ENCODE measurements at regions not wholly inside any gene's neighbourhood (a gene's known extent, or its start where the extent isn't known, plus 50 kb on each side); places are given as distances from the start of the nearest gene placed in this dataset.

DNA sequence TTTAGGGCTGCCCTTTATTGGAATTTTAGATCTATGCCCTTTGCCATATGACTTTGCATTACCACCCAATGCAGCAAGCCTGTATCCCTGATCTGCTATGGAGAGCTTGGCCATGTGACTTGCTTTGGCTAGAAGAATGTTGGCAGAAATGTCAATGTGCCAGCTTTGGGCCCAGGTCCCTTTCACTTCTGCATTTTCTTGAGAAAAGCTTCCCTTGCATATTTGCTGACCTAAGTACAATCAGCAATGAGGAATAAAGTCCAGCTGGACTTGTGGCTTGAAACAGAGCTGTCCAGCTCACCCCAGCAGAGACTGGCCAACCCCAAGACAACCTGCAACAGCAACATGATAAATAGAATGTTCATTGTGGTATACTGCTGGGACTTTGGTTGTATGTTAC, 135.9 kb downstream of the PAH start:
- DNase-seq (ENCODE audit: low read depth) = no peak

DNA sequence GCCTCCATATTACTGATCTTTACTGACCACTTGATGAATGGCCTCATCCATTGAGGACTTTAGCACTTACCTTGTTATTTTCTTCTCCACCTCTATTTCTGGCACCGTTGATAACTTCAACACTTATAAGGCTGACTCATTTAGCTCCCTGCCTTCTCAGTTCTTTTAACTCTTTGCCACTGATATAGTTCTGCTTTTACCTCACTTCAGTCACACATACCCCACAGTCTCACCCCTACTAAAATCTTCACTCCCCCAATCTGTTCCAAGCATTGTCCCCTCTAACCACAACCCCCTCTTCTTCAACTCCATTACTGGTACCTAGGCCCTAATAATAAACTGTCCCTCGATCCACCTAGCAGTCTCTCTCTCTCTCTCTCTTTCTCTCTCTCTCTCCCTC, 141.0 kb downstream of the PAH start:
- DNase-seq (ENCODE audit: low read depth) = no peak

DNA sequence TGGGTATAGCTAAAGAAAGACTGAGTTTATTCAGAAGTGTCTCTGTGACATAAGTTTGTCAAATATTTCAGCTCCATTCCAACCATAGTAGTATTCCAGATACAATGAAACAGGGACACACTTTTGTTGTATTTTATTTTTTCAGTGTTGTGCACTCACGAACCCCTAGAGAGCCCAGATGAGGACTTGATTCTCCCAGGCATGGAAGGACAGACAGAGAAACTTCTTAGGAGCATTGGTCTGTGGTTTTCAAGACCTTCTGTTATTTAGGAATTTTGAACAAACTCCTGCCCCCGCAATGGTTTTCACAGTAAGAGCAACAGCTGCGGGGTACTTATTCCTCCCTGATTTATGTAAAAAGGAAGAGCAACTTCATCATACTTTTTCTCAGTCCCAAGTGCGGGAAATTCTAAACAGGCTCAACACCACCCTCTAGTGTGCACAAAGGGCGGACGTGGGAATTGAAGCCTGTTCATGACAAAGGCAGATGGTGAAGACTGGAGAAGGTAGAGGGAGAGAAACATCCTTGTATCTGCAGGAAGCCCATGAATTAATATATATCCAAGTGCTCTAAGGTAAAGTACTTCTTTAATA, 147.6 kb downstream of the PAH start:
- DNase-seq (ENCODE audit: low read depth) = peak; percentile 70

DNA sequence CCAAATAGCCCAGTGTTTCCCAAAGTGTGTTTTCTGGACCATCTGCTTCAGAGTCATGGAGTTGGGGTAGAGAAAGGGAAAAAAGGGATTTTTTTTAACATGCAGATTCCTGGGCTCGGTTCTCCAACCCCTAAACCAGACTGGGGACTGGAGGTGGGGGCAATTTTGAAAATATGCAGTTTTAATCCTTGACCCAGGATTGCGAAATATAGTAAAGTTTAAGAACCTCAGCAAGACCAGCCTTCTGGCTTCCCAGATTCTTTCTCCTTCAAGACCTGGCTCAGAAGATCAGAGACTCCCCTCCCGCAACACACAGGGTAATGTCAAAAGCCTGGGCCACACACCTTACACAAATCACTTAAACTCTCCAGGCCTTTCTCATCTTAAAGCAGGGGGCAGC, 150.1 kb downstream of the PAH start:
- no peak for DNase-seq (ENCODE audit: low read depth)

DNA sequence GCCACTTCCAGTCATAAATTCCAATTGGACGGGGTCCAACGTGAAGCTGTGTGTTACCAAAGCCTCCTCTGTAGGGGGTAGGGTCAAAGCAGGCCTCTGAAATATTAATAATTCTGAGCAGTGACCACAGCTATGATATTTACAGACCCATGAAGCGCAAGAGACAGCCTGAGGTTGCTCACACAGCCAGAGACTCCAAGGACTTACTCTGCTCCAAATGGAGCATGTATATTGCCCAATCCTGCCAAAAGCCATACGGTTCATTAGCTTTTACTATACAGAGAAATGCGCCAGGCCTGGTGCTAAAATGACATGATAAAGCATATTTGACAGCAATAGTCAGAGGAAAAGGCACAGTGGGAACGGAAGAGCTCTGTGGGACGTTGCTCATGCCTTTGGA, 151.3 kb downstream of the PAH start:
- no peak for DNase-seq (ENCODE audit: low read depth)

DNA sequence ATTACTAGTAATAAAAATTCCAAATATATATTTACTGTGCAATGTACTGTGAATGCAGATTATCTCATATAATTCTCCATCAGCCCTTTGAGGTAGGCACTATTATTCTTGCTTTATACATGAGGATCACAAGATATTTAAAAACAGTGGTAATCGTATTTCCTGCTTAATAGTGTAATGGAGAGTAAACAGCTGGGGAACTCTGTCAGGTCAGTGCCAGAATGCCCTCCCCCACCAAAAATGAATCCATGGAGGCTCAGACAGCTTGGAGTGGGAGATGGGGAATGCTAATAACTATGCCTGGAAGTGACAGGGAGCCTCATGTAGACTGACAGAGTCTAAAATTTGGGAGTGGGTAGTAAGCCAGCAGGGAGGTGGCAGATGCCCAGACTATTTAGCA, 153.6 kb downstream of the PAH start:
- no peak for DNase-seq (ENCODE audit: low read depth)

DNA sequence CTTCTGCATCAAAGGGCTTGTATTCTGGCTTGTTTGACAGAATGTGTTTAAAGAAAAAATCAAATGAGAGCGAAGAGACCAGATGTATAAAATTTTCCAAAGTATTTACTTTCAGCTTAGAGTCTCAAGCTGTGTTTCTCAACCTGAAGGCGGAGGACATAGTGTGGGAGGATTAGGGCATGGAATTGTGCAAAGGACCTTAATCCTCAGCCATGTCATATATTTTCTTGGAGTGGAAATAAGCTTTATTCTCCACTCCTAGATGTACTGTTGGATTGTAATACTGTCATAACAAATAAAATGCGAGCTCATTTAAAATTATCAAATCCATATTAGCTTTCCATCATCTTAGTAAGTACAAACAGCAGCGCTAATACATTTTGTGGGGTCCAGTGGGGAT, 154.0 kb downstream of the PAH start:
- DNase-seq (ENCODE audit: low read depth) = no peak

DNA sequence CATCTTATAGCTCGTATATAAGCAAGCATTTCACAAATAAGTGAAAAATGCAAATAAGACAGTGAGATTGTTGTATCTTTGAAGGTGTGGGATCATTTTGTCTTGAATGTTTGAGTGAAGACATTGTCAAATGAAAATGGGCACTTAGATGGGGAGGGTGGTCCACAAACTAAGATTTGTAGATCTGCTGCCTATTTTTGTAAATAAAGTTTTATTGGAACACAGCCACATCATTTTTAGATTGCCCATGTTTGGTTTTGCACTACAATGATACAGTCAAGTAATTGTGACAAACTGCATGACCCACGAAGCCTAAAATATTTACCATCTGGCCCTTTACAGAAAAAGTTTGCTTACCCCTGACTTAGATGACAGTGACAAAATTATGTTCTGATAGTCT, 156.7 kb downstream of the PAH start:
- no peak for DNase-seq (ENCODE audit: low read depth)

DNA sequence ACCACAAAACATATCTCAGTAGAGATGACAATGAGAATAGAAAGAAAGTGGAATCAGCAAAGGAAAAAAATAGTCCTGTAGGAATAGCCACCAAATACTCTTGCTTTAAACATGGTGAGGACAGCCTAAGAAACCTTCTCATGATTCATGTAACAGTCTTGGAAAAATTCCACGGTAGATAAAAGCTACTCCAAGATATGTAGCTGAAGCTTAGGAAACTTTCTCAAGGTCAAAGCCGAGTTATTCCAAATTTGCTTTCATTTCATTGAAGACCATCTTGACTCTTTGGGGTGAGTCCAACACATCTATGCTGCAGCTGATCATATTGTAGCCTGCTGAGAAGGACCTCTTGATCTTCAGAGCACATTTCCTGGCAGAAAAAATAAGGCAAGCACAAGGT, 157.6 kb downstream of the PAH start:
- no peak for DNase-seq (ENCODE audit: low read depth)

DNA sequence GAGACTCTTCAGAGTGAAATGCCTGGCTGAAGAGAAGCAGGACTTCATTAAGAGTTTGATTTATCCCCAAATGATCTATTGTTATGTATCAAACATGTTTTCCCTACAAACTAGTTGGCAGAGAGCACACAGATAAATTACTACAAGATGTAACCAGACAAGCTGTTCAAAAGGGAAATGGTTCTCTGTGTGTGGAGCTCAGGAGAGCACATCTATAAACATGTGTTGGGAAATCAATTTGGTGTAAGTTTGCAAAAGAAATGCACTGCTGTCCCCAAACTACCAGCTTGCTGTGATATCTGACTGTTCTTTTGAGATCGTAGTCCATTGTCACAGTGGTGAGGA, 159.2 kb downstream of the PAH start:
- DNase-seq (ENCODE audit: low read depth) = no peak

DNA sequence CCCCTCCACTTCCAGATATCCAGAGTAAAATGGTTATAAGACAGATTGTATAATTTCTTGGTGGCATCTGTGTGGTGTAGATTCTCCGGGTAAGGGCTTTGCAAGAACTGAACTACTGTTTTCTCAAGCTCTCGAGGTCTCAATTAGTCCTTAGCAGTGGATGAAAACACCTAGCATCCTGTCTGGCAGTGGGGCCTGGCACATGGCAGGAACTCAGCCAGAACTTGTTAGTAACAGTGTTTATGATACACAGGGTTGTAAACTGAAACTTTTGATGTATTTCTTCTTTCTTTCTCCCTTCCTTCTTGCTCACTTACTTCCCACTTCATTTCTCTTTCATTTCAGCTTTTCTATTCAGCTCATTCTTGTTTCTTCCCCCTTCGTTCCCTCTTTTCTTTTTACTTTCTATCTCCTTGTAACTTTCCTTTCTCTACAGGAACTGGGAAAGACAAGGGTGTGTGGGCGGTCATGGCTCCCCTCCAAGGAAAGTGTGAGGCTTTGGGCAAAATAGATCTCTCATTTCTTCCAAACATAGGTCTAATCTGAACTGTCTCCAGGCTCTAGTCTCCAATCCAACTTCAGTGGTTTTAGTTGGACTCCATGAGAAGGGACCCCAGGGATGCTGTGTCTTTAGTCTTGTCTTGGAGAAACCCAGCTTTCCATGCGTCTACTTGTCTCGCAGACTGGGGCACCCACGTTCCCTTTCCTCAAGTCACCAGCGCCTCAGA, 159.7 kb downstream of the PAH start:
- DNase-seq (ENCODE audit: low read depth) = no peak

DNA sequence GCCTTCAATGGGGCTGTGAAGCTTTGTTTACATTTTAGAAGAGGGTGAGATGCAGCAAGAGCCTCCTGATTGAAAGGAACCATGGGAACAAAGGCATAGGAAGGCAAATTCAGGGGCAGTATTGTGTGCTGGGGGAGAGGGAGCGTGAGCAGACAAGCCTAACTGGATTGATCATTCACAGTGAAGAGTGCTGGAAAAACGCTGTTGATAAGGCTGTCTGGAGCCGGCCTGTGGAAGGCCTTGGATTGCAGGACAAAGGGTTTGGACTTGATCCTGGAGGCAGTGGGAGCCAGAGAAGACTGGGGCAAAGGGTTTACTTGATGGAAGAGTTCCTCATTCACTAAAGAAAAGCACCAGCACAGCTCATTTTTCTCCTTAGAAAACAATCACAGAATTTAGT, 160.5 kb downstream of the PAH start:
- no peak for DNase-seq (ENCODE audit: low read depth)

DNA sequence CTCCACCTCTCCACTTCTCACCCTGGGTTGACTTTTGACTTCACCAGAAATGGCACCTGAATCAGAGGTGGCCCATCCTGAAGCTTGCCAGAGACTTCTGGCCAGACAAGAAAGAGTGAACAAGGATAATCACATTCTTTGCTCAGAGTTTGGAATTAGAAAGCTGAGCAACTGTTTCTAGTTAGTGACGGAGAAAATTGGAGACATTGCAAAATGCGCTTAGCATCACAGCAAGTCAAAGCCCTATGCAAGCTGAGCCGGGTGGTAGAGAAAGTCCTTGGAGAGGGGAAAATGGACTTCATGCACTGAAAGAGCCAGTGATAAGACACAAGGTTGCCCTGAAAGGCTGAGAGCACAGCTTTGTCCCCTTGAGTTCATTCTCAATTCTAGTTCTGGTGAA, 161.8 kb downstream of the PAH start:
- no peak for DNase-seq (ENCODE audit: low read depth)

DNA sequence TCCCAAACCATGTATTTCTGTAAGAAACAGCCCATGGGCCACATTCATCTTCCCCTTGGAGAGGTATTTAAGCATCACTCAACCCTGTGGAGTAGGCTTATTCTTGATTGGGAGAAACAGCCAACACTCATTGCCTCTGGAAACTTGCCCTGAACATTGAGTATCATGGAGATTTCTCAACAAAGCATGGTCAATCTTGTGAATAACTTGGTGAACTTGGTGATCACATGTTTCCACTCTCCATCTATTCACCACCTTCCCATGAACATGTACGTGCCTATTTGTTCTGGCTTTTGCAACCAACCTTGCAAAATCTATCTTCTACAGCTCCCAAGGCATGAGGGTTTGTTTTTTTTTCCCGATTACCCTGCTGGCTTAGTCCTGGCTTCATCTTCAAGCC, 163.2 kb downstream of the PAH start:
- DNase-seq (ENCODE audit: low read depth) = no peak

DNA sequence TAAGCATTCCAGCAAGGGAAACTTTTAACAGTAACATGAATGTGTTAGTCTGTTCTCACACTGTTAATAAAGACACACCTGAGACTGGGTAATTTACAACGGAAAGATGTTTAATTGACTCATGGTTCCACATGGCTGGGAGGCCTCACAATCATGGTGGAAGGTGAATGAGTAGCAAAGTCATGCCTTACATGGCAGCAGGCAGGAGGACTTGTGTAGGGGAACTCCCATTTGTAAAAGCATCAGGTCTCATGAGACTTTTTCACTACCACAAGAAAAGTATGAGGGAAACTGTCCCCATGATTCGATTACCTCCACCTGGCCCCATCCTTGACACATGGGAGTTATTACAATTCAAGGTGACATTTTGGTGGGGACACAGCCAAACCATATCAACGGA, 168.3 kb downstream of the PAH start:
- DNase-seq (ENCODE audit: low read depth) = no peak

DNA sequence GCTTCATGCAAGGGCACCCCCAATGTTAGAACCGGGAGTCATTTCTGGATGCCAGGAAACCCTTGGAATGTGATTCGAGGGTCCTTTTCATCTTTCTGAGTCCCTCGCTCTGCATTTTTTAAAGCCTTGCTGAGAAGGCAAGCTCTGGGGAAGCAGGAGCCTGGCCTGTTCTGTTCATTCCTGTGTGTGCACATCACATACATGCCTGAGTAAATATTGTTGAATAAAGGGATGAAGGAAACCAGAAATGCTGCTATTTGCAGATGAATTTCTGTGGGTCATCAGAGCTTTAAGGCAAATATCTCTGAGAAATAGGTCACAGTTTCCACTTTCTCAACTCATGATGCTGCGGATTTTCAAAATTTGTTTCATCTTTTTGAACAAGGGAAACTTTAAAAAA, 170.1 kb downstream of the PAH start:
- no peak for DNase-seq (ENCODE audit: low read depth)

DNA sequence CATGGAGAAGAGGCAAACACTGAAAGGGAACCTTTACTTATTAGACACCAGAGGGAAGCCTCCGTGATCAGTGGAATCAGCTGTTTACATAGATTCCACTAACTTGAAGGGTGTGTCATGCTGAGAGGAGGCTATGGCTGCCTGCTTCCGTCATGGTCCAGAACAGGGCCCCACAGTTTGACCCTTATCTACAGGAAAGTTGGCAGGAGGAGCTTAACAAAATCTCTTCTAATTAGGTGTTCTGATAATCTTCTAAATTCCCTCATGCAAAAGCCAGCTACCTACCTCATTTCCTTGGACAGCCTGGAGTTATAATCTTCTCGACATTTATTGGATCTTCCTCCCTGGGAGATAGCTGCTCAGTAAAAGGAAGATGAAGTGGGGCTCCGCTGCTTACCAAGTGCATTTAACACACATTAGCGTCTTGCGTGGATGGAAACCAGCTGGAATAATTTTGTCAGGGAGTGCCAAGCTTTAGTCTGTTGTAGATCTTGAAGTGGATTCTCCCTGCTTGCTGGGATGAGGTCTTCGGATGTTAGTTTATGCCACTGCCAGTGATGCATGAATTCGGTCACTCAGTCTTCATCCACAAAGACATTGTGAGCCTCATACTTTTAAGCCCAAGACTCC, 171.0 kb downstream of the PAH start:
- DNase-seq (ENCODE audit: low read depth) = no peak

DNA sequence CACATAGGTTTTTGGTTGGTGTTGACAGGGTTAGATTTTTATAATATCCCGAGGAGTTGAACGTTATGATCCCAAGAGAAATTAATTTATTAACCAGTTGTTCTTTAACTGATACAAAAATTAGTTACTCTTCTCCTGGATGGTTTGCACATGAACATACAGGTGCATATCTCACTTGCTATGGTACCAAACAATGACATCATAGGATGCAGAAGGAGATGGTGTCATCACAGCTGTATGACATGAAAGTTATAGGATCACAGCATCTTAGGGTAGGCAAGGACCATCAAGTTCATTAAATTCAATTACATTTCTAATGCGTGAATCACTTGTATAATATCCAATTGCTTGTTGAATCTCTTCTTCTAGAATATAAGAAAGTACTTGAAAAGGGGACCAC, 175.8 kb downstream of the PAH start:
- no peak for DNase-seq (ENCODE audit: low read depth)

DNA sequence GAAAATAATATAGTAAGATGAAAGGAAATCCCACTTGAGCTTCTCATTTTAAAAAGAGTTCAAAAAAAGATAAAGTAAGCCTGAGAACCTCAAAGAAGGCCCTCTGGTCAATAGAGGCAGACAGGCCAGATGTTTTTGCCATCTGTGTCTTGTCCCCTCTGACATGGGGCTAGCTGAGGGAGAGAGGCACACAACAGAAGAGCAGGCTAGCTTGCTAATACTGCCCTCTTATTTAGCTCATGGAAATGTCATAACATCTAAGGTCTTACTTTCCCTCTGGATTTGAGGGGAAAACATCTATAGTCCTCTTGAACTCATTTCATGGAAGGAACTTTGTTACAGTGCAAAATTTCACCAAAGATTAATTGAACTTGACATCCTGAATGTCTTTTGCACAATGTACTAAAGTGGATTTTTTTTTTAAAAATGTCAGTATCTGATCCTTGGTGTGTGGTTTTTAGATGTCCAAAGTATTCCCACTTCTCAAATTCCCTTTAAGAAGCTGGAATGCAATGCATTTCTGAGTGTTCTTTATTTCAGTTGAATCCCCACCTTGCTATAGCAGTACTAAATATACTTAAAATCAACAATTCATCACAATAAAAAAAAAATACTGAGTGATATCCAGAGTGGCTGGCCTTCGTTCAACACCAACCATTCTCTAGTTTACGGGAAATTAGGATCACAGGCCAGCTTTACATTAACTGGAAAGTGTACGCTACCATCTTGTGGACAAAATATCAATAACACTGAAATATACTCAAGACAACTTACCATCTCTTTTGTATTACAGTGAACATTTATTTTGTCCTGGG, 176.7 kb downstream of the PAH start:
- peak; percentile 19 for DNase-seq (ENCODE audit: low read depth)

DNA sequence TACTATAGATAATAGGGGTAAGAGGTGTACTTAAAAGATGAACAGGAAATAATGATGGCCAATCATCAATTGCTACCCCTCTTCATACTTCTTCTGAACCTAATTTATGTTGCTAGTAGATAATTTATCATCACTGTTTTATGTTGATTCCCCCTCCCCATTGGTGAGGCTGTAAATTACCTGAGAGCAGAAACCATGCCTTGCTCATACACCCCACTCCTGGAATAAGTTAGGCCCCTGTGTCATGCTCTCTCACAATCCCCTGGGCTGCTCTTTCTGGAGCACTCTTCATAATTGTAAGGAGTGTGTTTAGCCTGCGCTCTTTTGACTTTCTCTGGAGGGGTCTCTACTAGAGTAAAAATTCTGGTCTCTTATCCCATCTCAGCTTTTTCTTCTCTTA, 180.7 kb downstream of the PAH start:
- DNase-seq (ENCODE audit: low read depth) = no peak

DNA sequence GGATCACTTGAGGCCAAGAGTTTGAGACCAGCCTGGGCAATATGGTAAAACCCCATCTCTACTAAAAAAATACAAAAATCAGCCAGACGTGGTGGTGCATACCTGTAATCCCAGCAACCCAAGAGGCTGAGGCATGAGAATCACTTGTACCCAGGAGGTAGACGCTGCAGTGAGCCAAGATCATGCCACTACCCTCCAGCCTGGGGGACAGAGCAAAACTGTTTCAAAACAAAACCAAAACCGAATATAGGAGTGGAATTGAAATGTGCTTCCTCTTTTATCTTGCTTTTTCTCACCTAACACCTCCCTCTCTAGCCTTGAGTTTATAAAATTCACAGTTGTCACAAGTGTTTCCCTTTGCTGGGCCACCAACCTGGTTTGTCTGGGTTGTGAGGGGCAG, 181.9 kb downstream of the PAH start:
- DNase-seq (ENCODE audit: low read depth) = no peak

DNA sequence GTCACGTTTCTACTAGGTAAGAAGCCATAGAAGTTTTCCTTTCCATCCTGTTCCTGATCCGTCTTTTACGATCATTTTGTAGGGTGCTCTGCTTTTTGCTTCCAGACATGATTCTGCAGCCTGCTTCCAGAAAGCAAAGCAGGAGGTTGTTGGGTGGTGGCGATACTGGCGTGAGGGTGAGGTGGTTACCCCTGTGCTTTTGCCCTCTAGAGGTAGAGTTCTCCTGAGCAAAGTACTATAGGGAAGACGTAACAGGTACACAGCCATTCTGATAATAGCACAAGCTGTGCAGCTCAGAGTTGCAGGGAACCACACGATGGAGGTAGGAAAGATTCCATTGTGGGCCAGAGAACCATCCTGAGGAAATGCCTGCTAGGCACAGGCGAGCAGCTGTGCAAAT, 186.0 kb downstream of the PAH start:
- no peak for DNase-seq (ENCODE audit: low read depth)
